ENCODE measurements at regions not wholly inside any gene's neighbourhood (a gene's known extent, or its start where the extent isn't known, plus 50 kb on each side); places are given as distances from the start of the nearest gene placed in this dataset.
"Not testable (repeated sequence)": the region's sequence is repeated elsewhere in the genome, so short reads cannot be mapped to it uniquely, and the experiment has no call there.

DNA sequence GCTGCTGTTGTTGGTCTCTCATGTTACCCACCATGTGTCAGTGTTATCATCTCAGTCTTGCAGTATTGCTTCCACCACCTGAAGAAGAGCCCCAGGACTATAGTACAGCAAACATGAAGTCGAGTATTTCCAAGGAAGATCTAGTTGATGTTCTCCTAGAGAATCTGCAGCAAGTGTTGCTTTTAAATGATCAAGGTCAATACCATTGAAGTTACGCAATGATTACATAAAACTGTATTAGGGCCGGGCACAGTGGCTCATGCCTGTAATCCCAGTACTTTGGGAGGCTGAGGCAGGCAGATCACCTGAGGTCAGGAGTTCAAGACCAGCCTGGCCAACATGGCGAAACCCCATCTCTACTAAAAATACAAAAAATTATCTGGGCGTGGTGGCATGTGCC lies 173.9 kb downstream of the TJP1 start:
- TF ChIP-seq POLR2A (IDR thresholded peaks at IDR 0.05) = not testable (repeated sequence)
- TF ChIP-seq, protein P1, sequence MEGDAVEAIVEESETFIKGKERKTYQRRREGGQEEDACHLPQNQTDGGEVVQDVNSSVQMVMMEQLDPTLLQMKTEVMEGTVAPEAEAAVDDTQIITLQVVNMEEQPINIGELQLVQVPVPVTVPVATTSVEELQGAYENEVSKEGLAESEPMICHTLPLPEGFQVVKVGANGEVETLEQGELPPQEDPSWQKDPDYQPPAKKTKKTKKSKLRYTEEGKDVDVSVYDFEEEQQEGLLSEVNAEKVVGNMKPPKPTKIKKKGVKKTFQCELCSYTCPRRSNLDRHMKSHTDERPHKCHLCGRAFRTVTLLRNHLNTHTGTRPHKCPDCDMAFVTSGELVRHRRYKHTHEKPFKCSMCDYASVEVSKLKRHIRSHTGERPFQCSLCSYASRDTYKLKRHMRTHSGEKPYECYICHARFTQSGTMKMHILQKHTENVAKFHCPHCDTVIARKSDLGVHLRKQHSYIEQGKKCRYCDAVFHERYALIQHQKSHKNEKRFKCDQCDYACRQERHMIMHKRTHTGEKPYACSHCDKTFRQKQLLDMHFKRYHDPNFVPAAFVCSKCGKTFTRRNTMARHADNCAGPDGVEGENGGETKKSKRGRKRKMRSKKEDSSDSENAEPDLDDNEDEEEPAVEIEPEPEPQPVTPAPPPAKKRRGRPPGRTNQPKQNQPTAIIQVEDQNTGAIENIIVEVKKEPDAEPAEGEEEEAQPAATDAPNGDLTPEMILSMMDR (IDR thresholded peaks at IDR 0.05) = not testable (repeated sequence)

All from vagina (tissue), 2 donors.